Trophoblast cell (in vitro differentiated cells and primary cell): ENCODE measurements at regions not wholly inside any gene's neighbourhood (a gene's known extent, or its start where the extent isn't known, plus 50 kb on each side); places are given as distances from the start of the nearest gene placed in this dataset.
"Not testable (repeated sequence)": the region's sequence is repeated elsewhere in the genome, so short reads cannot be mapped to it uniquely, and the experiment has no call there.

Source experiments
- DNase-seq, 2 donors: peaks; one replicate each; pipeline ENCODE4 v3.0.0-alpha.2; 2016
- H2AFZ ChIP-seq: 2 replicates; pipeline ENCODE4 v1.6.1; 2013; ENCODE audit warnings: low read length, moderate library complexity, mild to moderate bottlenecking; ENCODE audit not compliant: insufficient read depth, poor library complexity
- H2AK5ac ChIP-seq: 2 replicates; pipeline ENCODE4 v1.6.1; 2013; ENCODE audit warnings: mild to moderate bottlenecking, low read length
- H2BK120ac ChIP-seq: 2 replicates; pipeline ENCODE4 v1.6.1; 2013; ENCODE audit warnings: low read length, mild to moderate bottlenecking, moderate library complexity; ENCODE audit not compliant: insufficient read depth, poor library complexity
- H2BK12ac ChIP-seq: 2 replicates; pipeline ENCODE4 v1.6.1; 2013; ENCODE audit warnings: mild to moderate bottlenecking, low read length, moderate library complexity
- H2BK5ac ChIP-seq: 2 replicates; pipeline ENCODE4 v1.6.1; 2013; ENCODE audit warnings: low read length, low read depth, moderate library complexity, mild to moderate bottlenecking; ENCODE audit not compliant: poor library complexity
- H3K14ac ChIP-seq: 2 replicates; pipeline ENCODE4 v1.6.1; 2013; ENCODE audit warnings: mild to moderate bottlenecking, low read length
- H3K18ac ChIP-seq: 2 replicates; pipeline ENCODE4 v1.6.1; 2013; ENCODE audit warnings: mild to moderate bottlenecking, low read length
- H3K23ac ChIP-seq: 2 replicates; pipeline ENCODE4 v1.6.1; 2013; ENCODE audit warnings: low read length
- H3K27ac ChIP-seq: 2 replicates; pipeline ENCODE4 v1.5.1; 2013; ENCODE audit warnings: low read depth, mild to moderate bottlenecking, inconsistent platforms, low read length, moderate library complexity
- H3K27me3 ChIP-seq: 2 replicates; pipeline ENCODE4 v1.6.1; 2013; ENCODE audit warnings: inconsistent platforms, mild to moderate bottlenecking, low read length, moderate library complexity; ENCODE audit not compliant: insufficient read depth
- H3K36me3 ChIP-seq, 2 experiments: 1 replicate in 1 of 2; 2 replicates in 1 of 2; pipeline ENCODE4 v1.6.1; 2013; ENCODE audit warnings: low read length in 2 of 2, mild to moderate bottlenecking in 2 of 2, moderate library complexity in 1 of 2; ENCODE audit not compliant: insufficient read depth in 2 of 2, control insufficient read depth in 1 of 2
- H3K4ac ChIP-seq: 2 replicates; pipeline ENCODE4 v1.6.1; 2013; ENCODE audit warnings: low read depth, mild to moderate bottlenecking, low read length, moderate library complexity
- H3K4me1 ChIP-seq, 2 experiments: 1 replicate in 1 of 2; 2 replicates in 1 of 2; pipeline ENCODE4 v1.6.1; 2013; ENCODE audit warnings: low read length in 2 of 2, mild to moderate bottlenecking in 2 of 2, moderate library complexity in 1 of 2; ENCODE audit not compliant: insufficient read depth in 2 of 2, control insufficient read depth in 1 of 2
- H3K4me2 ChIP-seq: 2 replicates; pipeline ENCODE4 v1.6.1; 2013; ENCODE audit warnings: inconsistent platforms, mild to moderate bottlenecking, low read length, moderate library complexity
- H3K4me3 ChIP-seq: 2 replicates; pipeline ENCODE4 v1.5.1; 2013; ENCODE audit warnings: mild to moderate bottlenecking, low read depth, low read length, inconsistent platforms
- H3K79me1 ChIP-seq: one replicate; pipeline ENCODE4 v1.6.1; 2013; ENCODE audit warnings: low read length
- H3K79me2 ChIP-seq: 2 replicates; pipeline ENCODE4 v1.6.1; 2013; ENCODE audit warnings: low read length, mild to moderate bottlenecking; ENCODE audit not compliant: control insufficient read depth, insufficient read depth, poor library complexity
- H3K9ac ChIP-seq: 2 replicates; pipeline ENCODE4 v1.6.1; 2013; ENCODE audit warnings: mild to moderate bottlenecking, low read length
- H3K9me3 ChIP-seq: 2 replicates; pipeline ENCODE4 v1.6.1; 2013; ENCODE audit warnings: low read depth, mild to moderate bottlenecking, control low read depth, inconsistent platforms, low read length; ENCODE audit not compliant: insufficient read depth
- H4K12ac ChIP-seq: 2 replicates; pipeline ENCODE4 v1.6.1; 2013; ENCODE audit warnings: low read depth, mild to moderate bottlenecking, low read length, moderate library complexity
- H4K8ac ChIP-seq: 2 replicates; pipeline ENCODE4 v1.6.1; 2013; ENCODE audit warnings: low read depth, mild to moderate bottlenecking, low read length, moderate library complexity
- H4K91ac ChIP-seq: one replicate; pipeline ENCODE4 v1.6.1; 2013; ENCODE audit warnings: low read depth, mild to moderate bottlenecking, low read length, moderate library complexity
- WGBS: extraction: QIAGEN DNeasy Blood & Tissue Kit; methylation state at CpG from one replicate; pipeline ENCODE4 v1.1.7; 2013; ENCODE audit warnings: missing lambda C conversion rate; ENCODE audit not compliant: insufficient read length, insufficient coverage; ENCODE audit errors: extremely low coverage; 5-methylcytosine and 5-hydroxymethylcytosine counted together

DNA sequence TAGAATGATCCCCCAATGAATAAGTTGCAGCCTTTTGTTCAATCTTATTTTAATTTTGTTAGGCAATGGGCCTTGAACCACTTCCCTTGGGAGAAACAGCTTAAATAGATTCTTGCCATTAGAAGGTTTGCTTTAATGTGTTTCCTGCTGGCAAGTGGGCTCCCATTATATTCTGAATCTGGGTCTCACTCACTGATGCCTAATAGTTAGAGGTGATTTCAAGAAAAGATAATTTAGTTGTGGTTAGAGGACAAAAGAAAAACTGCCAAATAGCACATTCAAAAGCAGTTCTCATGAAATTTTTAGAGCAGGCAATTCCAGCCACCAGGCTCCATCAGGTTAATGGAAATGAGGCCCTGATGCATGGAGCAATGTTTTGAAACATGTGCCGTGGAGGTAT, 362.6 kb upstream of the CHORDC1 start:
- Histone ChIP-seq H4K91ac (no peak overlapping the region), H2AK5ac (no peak overlapping the region), H3K79me2 (no peaks in the 10 kb centered on the region), H3K79me1 (no peaks in the 10 kb centered on the region), H3K4me2 (no peak overlapping the region), H3K9me3 (peaks cover 3% of the 10 kb centered on the region), H3K18ac (no peak overlapping the region), H2BK12ac (no peak overlapping the region), H3K4me3 (no peak overlapping the region), H3K4me1 (no peaks in the 10 kb centered on the region), H3K23ac (no peak overlapping the region), H2BK120ac (no peak overlapping the region), H3K27ac (no peak overlapping the region), H3K14ac (no peak overlapping the region), H4K12ac (no peak overlapping the region), H3K27me3 (no peaks in the 10 kb centered on the region), H2AFZ (no peak overlapping the region), H4K8ac (no peak overlapping the region), H3K36me3 (no peaks in the 10 kb centered on the region), H3K9ac (no peak overlapping the region), H3K4ac (no peak overlapping the region), H2BK5ac (no peak overlapping the region)
- no peak for DNase-seq
- whole genome bisulfite sequencing: no CpG with 5 or more reads among the region's 1 CpG

DNA sequence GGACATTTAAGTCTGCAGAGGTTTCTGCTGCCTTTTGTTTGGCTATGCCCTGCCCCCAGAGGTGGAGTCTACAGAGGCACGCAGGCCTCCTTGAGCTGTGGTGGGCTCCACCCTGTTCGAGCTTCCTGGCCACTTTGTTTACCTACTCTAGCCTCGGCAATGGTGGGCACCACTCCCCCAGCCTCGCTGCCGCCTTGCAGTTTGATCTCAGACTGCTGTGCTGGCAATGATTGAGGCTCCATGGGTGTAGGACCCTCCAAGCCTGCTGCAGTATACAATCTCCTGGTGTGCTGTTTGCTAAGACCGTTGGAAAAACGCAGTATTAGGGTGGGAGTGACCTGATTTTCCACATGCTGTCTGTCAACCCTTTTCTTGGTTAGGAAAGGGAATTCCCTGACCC, 360.1 kb upstream of the CHORDC1 start:
- H3K4me3 ChIP-seq, H3K4me1 ChIP-seq, H2AK5ac ChIP-seq, H3K23ac ChIP-seq, H3K27ac ChIP-seq, H4K12ac ChIP-seq, H3K36me3 ChIP-seq, DNase-seq, H3K9ac ChIP-seq, H2AFZ ChIP-seq, H3K4me2 ChIP-seq, H3K9me3 ChIP-seq, H2BK5ac ChIP-seq, H4K8ac ChIP-seq, H2BK12ac ChIP-seq, H3K18ac ChIP-seq, H3K79me2 ChIP-seq, H3K14ac ChIP-seq, H3K27me3 ChIP-seq, H3K79me1 ChIP-seq, H4K91ac ChIP-seq, H2BK120ac ChIP-seq, H3K4ac ChIP-seq: not testable (repeated sequence)
- no CpG with 5 or more reads among the region's 7 CpGs for WGBS

DNA sequence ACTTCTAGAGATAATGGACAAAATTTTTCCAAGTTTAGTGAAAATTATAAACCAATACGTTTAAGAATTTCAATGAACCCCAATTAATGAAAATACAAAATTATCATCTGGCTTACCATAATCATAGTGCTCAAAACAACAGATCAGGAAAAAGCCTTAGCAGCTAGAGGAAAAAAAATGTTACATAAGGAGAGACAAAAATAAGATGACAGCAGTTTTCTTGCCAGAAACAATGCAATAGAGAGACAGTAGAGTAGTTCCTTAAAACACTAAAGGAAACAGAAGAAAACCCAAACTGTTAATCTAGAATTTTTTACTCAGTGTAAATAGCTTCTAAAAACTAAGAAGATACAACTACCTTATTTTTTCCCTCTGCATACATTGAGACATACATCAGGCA, 341.7 kb upstream of the CHORDC1 start:
- Histone ChIP-seq H3K79me1 (no peaks in the 10 kb centered on the region), H3K36me3 (no peaks in the 10 kb centered on the region), H3K79me2 (no peaks in the 10 kb centered on the region), H4K91ac (no peak overlapping the region), H2AK5ac (no peak overlapping the region), H3K4me3 (no peak overlapping the region), H4K12ac (no peak overlapping the region), H2BK12ac (no peak overlapping the region), H2AFZ (no peak overlapping the region), H3K14ac (no peak overlapping the region), H3K9ac (no peak overlapping the region), H4K8ac (no peak overlapping the region), H3K27ac (no peak overlapping the region), H3K4ac (no peak overlapping the region), H3K18ac (no peak overlapping the region), H3K9me3 (no peaks in the 10 kb centered on the region), H3K23ac (no peak overlapping the region), H3K4me1 (no peaks in the 10 kb centered on the region), H2BK5ac (no peak overlapping the region), H3K4me2 (no peak overlapping the region), H3K27me3 (no peaks in the 10 kb centered on the region), H2BK120ac (no peak overlapping the region)
- no CpG with 5 or more reads among the region's 1 CpG for WGBS
- DNase-seq: no peak

DNA sequence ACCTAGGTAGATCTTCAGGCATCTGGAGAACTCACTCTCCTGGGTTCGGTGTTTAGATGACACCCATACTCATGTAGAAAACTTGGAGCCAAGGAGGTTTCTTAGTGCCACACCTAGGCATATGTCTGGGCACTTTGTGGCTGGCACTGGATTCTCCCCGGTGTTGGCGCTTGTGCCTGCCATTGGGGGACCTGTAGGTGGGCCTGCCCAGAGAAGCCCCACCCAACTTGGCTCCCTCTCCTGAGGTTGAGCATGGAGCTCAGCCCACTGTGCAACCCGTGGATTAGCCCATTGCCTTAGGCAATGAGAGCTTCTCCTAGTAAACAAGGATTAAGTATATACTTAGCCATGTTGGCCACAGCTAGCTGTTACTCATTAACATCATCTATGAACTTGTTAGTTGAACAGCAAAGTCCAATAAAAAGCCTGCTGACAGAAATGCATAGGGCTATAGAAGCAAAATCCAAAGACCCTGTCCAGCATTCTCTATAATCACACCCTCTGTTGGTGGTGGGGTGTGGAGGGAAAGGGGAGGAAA, 335.5 kb upstream of the CHORDC1 start:
- Histone ChIP-seq H3K36me3 (no peaks in the 10 kb centered on the region), H3K23ac (no peak overlapping the region), H2BK5ac (no peak overlapping the region), H2BK12ac (no peak overlapping the region), H3K14ac (no peak overlapping the region), H2BK120ac (no peak overlapping the region), H4K91ac (no peak overlapping the region), H3K79me1 (no peaks in the 10 kb centered on the region), H3K4ac (no peak overlapping the region), H4K8ac (no peak overlapping the region), H3K4me3 (no peak overlapping the region), H3K4me1 (no peaks in the 10 kb centered on the region), H4K12ac (no peak overlapping the region), H3K27ac (no peak overlapping the region), H3K4me2 (no peak overlapping the region), H3K27me3 (no peaks in the 10 kb centered on the region), H3K9ac (no peak overlapping the region), H2AK5ac (no peak overlapping the region), H3K9me3 (no peaks in the 10 kb centered on the region), H2AFZ (no peak overlapping the region), H3K18ac (no peak overlapping the region), H3K79me2 (no peaks in the 10 kb centered on the region)
- no CpG with 5 or more reads among the region's 4 CpGs for WGBS
- no peak for DNase-seq
